Ovary (tissue), 7 donors: ENCODE measurements at regions not wholly inside any gene's neighbourhood (a gene's known extent, or its start where the extent isn't known, plus 50 kb on each side); places are given as distances from the start of the nearest gene placed in this dataset.

Experiments
- DNase-seq, 5 donors: peaks; one replicate each; pipeline ENCODE4 v3.0.0-alpha.2; 2019 to 2020
- H3K27ac ChIP-seq, 2 donors: fragments of 200-600 bp; one replicate each; pipeline versions ENCODE4 v1.5.1 to v1.8.0; 2019 to 2022
- H3K27me3 ChIP-seq: fragments of 200-600 bp; one replicate; pipeline ENCODE4 v1.8.0; 2022
- H3K36me3 ChIP-seq: fragments of 200-600 bp; sonication (generic); one replicate; pipeline ENCODE4 v1.5.1; 2019
- H3K4me1 ChIP-seq: one replicate; pipeline ENCODE4 v1.8.1; 2013; ENCODE audit warnings: mild to moderate bottlenecking, moderate library complexity; ENCODE audit not compliant: insufficient read depth
- H3K4me3 ChIP-seq: fragments of 200-600 bp; sonication (generic); one replicate; pipeline ENCODE4 v1.5.1; 2017
- H3K9me3 ChIP-seq, 2 donors: fragments of 200-600 bp in 1 of 2; sonication (generic) in 1 of 2; one replicate each; pipeline versions ENCODE4 v1.5.1 to v1.8.1; 2013 to 2019; ENCODE audit warnings: mild to moderate bottlenecking in 1 of 2, moderate library complexity in 1 of 2
- CTCF ChIP-seq, 3 donors: fragments of 450-650 bp in 2 of 3; fragments of 200-600 bp in 1 of 3; IDR thresholded peaks; one replicate each; pipeline versions ENCODE4 v1.5.1 to v1.8.0; 2016 to 2022; ENCODE audit warnings: antibody characterized with exemption in 3 of 3, mild to moderate bottlenecking in 1 of 3
- EP300 ChIP-seq: sonication (generic); formaldehyde crosslinking; IDR thresholded peaks from one replicate; pipeline ENCODE4 v1.6.1; 2017; ENCODE audit warnings: antibody characterized with exemption
- POLR2A ChIP-seq: fragments of 450-650 bp; IDR thresholded peaks from one replicate; pipeline ENCODE4 v1.6.1; 2017; ENCODE audit warnings: antibody characterized with exemption, mild to moderate bottlenecking, moderate library complexity
- WGBS, 3 donors: extraction: QIAGEN DNeasy Blood & Tissue Kit in 1 of 3; methylation state at CpG; one replicate each; pipeline versions ENCODE4 v1.1.5 to v1.1.7; 2013 to 2017; 5-methylcytosine and 5-hydroxymethylcytosine counted together
- intact Hi-C, 4 donors: fragments of 100-400 bp; cut with DNase I; formaldehyde crosslinking; loops; one replicate each; pipeline versions ENCODE4 v1.11.0 to v1.15.1; 2022 to 2023
- donor health status: DM: no; HTN: no; CAD: no; lungs with moderate emphysema.
- donor health status: DM: no; HTN: no; CAD: no.
- donor health status: Bipolar disorder and iron deficiency.
- donor health status: DM: no; HTN: no; CAD: no.
- donor health status: DM: yes; HTN: yes; CAD: no.

GRCh38 chr5:15263942-15264341, 236.0 kb upstream of the FBXL7 start:
- Histone ChIP-seq H3K27ac (no peak overlapping the region), H3K36me3 (no peaks in the 10 kb centered on the region), H3K27me3 (no peaks in the 10 kb centered on the region), H3K4me1 (peaks cover 2% of the 10 kb centered on the region), H3K4me3 (no peak overlapping the region), H3K9me3 (no peaks in the 10 kb centered on the region)
- no peak for TF ChIP-seq POLR2A
- no peak for TF ChIP-seq CTCF (IDR thresholded peaks at IDR 0.05)
- no peak for TF ChIP-seq EP300
- intact Hi-C loops = no loop called here
- 79 to 86% (median 80%) methylated on average over 1 of the region's 1 CpG for WGBS, 3 donors
- no peak for DNase-seq

- Histone ChIP-seq H3K36me3 (no peaks in the 10 kb centered on the region), H3K27me3 (no peaks in the 10 kb centered on the region), H3K4me3 (no peak overlapping the region), H3K4me1 (peaks cover 2% of the 10 kb centered on the region), H3K9me3 (no peaks in the 10 kb centered on the region), H3K27ac (no peak overlapping the region)
- TF ChIP-seq POLR2A = no peak
- TF ChIP-seq CTCF (IDR thresholded peaks at IDR 0.05) = no peak
- no peak for DNase-seq
- intact Hi-C loops = no loop called here
- 65 to 77% (median 70%) methylated on average over 2 of the region's 2 CpGs for WGBS, 3 donors
These were observed 236.6 kb upstream of the FBXL7 start for GRCh38 chr5:15263406-15263805.

GRCh38 chr5:15261269-15261995, 238.5 kb upstream of the FBXL7 start:
- Histone ChIP-seq H3K27ac (no peak overlapping the region), H3K27me3 (no peaks in the 10 kb centered on the region), H3K9me3 (no peaks in the 10 kb centered on the region), H3K36me3 (no peaks in the 10 kb centered on the region), H3K4me1 (peaks cover 2% of the 10 kb centered on the region), H3K4me3 (no peak overlapping the region)
- no peak for TF ChIP-seq POLR2A
- no peak for TF ChIP-seq CTCF (IDR thresholded peaks at IDR 0.05)
- no peak for TF ChIP-seq EP300
- intact Hi-C loops = no loop called here
- DNase-seq = no peak

GRCh38 chr5:15260356-15261268, 239.4 kb upstream of the FBXL7 start:
- Histone ChIP-seq H3K4me3 (no peak overlapping the region), H3K4me1 (peaks cover 2% of the 10 kb centered on the region), H3K36me3 (no peaks in the 10 kb centered on the region), H3K9me3 (no peaks in the 10 kb centered on the region), H3K27me3 (no peaks in the 10 kb centered on the region), H3K27ac (no peak overlapping the region)
- 32 to 41% (median 38%) methylated on average over 7 of the region's 7 CpGs for WGBS, 3 donors
- TF ChIP-seq CTCF (IDR thresholded peaks at IDR 0.05) (no peak), EP300 (no peak), POLR2A (no peak)
- no peak for DNase-seq
- intact Hi-C loops = no loop called here
